SK-N-SH (cell line): ENCODE measurements at regions not wholly inside any gene's neighbourhood (a gene's known extent, or its start where the extent isn't known, plus 50 kb on each side); places are given as distances from the start of the nearest gene placed in this dataset.

ENCODE experiments used
- CTCF ChIA-PET: fragments of 300-600, 350-600 bp; formaldehyde crosslinking; extraction: SDS; loops from one replicate; lab custom pipeline; 2021; lab: Yijun Ruan, JAX
- POLR2A ChIA-PET: fragments of 350-600 bp; sonication (Branson Sonifier 250); formaldehyde crosslinking; extraction: SDS; loops from one replicate; lab custom pipeline; 2020; ENCODE audit warnings: antibody characterized with exemption, inconsistent platforms; lab: Yijun Ruan, JAX
- DNase-seq: peaks from one replicate; pipeline ENCODE4 v3.0.0; 2012
- H2AFZ ChIP-seq: fragments of 200-600 bp; sonication (generic); 2 replicates; pipeline ENCODE4 v1.8.1; 2016; ENCODE audit warnings: antibody characterized with exemption, mild to moderate bottlenecking, low read depth
- H3F3A ChIP-seq: fragments of 200-600 bp; sonication (generic); replicated peaks from 2 replicates; pipeline ENCODE3; 2016; ENCODE audit warnings: antibody characterized with exemption, mild to moderate bottlenecking; ENCODE audit not compliant: insufficient read depth
- H3K27ac ChIP-seq, 2 experiments: fragments of 200-500 bp in 1 of 2; fragments of 200-600 bp in 1 of 2; sonication (Bioruptor generic) in 1 of 2; sonication (generic), shearing (Covaris generic) in 1 of 2; 2 replicates each; pipeline versions ENCODE4 v1.5.1 to v1.6.1; 2014 to 2016; ENCODE audit warnings: low read depth in 2 of 2, inconsistent platforms in 1 of 2, low read length in 1 of 2, mild to moderate bottlenecking in 1 of 2, mixed read lengths in 1 of 2
- H3K27me3 ChIP-seq: fragments of 200-600 bp; sonication (generic), shearing (Covaris generic); 2 replicates; pipeline ENCODE4 v1.6.1; 2016; ENCODE audit warnings: mixed run types; ENCODE audit not compliant: insufficient read depth
- H3K36me3 ChIP-seq, 2 experiments: fragments of 200-500 bp in 1 of 2; fragments of 200-600 bp in 1 of 2; sonication (Bioruptor generic) in 1 of 2; sonication (generic) in 1 of 2; replicated peaks in 1 of 2; 2 replicates each; pipeline versions ENCODE3 to v1.5.1; 2014 to 2016; ENCODE audit warnings: low read length in 1 of 2, mild to moderate bottlenecking in 1 of 2; ENCODE audit not compliant: insufficient read depth in 2 of 2, control insufficient read depth in 1 of 2
- H3K4me1 ChIP-seq, 2 experiments: fragments of 200-500 bp in 1 of 2; fragments of 200-600 bp in 1 of 2; sonication (Bioruptor generic) in 1 of 2; sonication (generic), shearing (Covaris generic) in 1 of 2; 2 replicates each; pipeline versions ENCODE4 v1.5.1 to v1.6.1; 2014 to 2016; ENCODE audit warnings: low read depth in 1 of 2, low read length in 1 of 2, mixed run types in 1 of 2; ENCODE audit not compliant: insufficient read depth in 2 of 2, control insufficient read depth in 1 of 2
- H3K4me2 ChIP-seq: fragments of 200-600 bp; sonication (generic), shearing (Covaris generic); 2 replicates; pipeline ENCODE4 v1.6.1; 2017; ENCODE audit warnings: mixed run types
- H3K4me3 ChIP-seq, 2 experiments: fragments of 200-500 bp in 1 of 2; fragments of 200-600 bp in 1 of 2; sonication (Bioruptor generic) in 1 of 2; sonication (generic), shearing (Covaris generic) in 1 of 2; 2 replicates each; pipeline versions ENCODE4 v1.5.1 to v1.8.1; 2014 to 2016; ENCODE audit warnings: low read depth in 2 of 2, inconsistent platforms in 1 of 2, low read length in 1 of 2, mild to moderate bottlenecking in 1 of 2, mixed read lengths in 1 of 2, moderate library complexity in 1 of 2
- H3K79me2 ChIP-seq: fragments of 200-600 bp; sonication (generic); 2 replicates; pipeline ENCODE4 v1.8.1; 2017; ENCODE audit warnings: mild to moderate bottlenecking; ENCODE audit not compliant: insufficient read depth
- H3K9ac ChIP-seq: fragments of 200-600 bp; sonication (generic); 2 replicates; pipeline ENCODE4 v1.6.1; 2017; ENCODE audit warnings: mixed run types
- H3K9me2 ChIP-seq: fragments of 200-600 bp; sonication (generic); 2 replicates; pipeline ENCODE4 v1.6.1; 2017; ENCODE audit warnings: mixed run types
- H3K9me3 ChIP-seq: fragments of 200-600 bp; sonication (generic); 2 replicates; pipeline ENCODE4 v1.6.1; 2017; ENCODE audit warnings: mixed run types, mild to moderate bottlenecking, moderate library complexity
- H4K20me1 ChIP-seq: fragments of 200-600 bp; sonication (generic); 2 replicates; pipeline ENCODE4 v1.6.1; 2017; ENCODE audit warnings: mild to moderate bottlenecking, mixed run types; ENCODE audit not compliant: insufficient read depth
- ELF1 ChIP-seq: IDR thresholded peaks from 2 replicates; pipeline ENCODE4 v1.4.0; 2012
- EP300 ChIP-seq, 2 experiments: IDR thresholded peaks; 2 replicates each; pipeline versions ENCODE4 v1.4.0 to v1.6.1; 2012; ENCODE audit warnings: borderline replicate concordance in 1 of 2, low read depth in 1 of 2, low read length in 1 of 2
- FOXJ3 ChIP-seq: sonication (generic); formaldehyde crosslinking; IDR thresholded peaks from 2 replicates; pipeline ENCODE4 v1.5.1; 2020; ENCODE audit warnings: mild to moderate bottlenecking, missing genetic modification reagents
- FOXM1 ChIP-seq: IDR thresholded peaks from 2 replicates; pipeline ENCODE4 v1.4.0; 2012; ENCODE audit warnings: low read depth, mild to moderate bottlenecking
- GABPA ChIP-seq: IDR thresholded peaks from 2 replicates; pipeline ENCODE4 v1.4.0; 2012; ENCODE audit warnings: low read depth, mild to moderate bottlenecking
- GATA2 ChIP-seq: sonication (generic); formaldehyde crosslinking; IDR thresholded peaks from 2 replicates; pipeline ENCODE4 v1.5.0; 2020; ENCODE audit warnings: mild to moderate bottlenecking, missing genetic modification reagents
- IRF3 ChIP-seq: fragments of 150-350 bp; IDR thresholded peaks from 2 replicates; pipeline ENCODE4 v1.6.1; 2016; ENCODE audit warnings: mild to moderate bottlenecking, low read depth, low read length
- MEF2A ChIP-seq: IDR thresholded peaks from 2 replicates; pipeline ENCODE4 v1.4.0; 2012; ENCODE audit warnings: low read depth, borderline replicate concordance
- NFIC ChIP-seq: IDR thresholded peaks from 2 replicates; pipeline ENCODE4 v1.4.0; 2012; ENCODE audit warnings: borderline replicate concordance
- PBX3 ChIP-seq: IDR thresholded peaks from 2 replicates; pipeline ENCODE4; 2012
- POLR2AphosphoS5 ChIP-seq: IDR thresholded peaks from 2 replicates; pipeline ENCODE4 v1.6.1; 2012; ENCODE audit warnings: low read depth, low read length
- RCOR1 ChIP-seq: fragments of 150-350 bp; IDR thresholded peaks from 2 replicates; pipeline ENCODE4 v1.6.1; 2017; ENCODE audit warnings: antibody characterized with exemption, low read length
- TAF1 ChIP-seq: IDR thresholded peaks from 2 replicates; pipeline ENCODE4 v1.6.1; 2012; ENCODE audit warnings: low read depth, mild to moderate bottlenecking, low read length, moderate library complexity, borderline replicate concordance
- TEAD4 ChIP-seq: IDR thresholded peaks from 2 replicates; pipeline ENCODE4 v1.4.0; 2012; ENCODE audit warnings: mild to moderate bottlenecking, borderline replicate concordance; ENCODE audit not compliant: insufficient read depth
- USF1 ChIP-seq: IDR thresholded peaks from 2 replicates; pipeline ENCODE4 v1.4.0; 2012; ENCODE audit warnings: low read depth, borderline replicate concordance
- ZBTB33 ChIP-seq: IDR thresholded peaks from 2 replicates; pipeline ENCODE4 v1.4.0; 2012; ENCODE audit warnings: low read depth, borderline replicate concordance
- WGBS: methylation state at CpG from one replicate; pipeline ENCODE4 v1.1.6; 2017; ENCODE audit warnings: low lambda C conversion rate; 5-methylcytosine and 5-hydroxymethylcytosine counted together
- TF ChIP-seq, protein P1 (sequence below): IDR thresholded peaks from 2 replicates; pipeline ENCODE4 v1.4.0; 2012; ENCODE audit warnings: low read depth

GRCh38 chr3:151593928-151594327 lies 133.1 kb upstream of the IGSF10 start:
- Histone ChIP-seq H3K4me3 (no peak overlapping the region), H3K36me3 (peaks cover 0 to 3% of the 10 kb centered on the region in 2 experiments), H2AFZ (no peak overlapping the region), H3K27me3 (no peaks in the 10 kb centered on the region), H3K9ac (no peak overlapping the region), H3K27ac (no peak overlapping the region), H4K20me1 (no peaks in the 10 kb centered on the region), H3K9me3 (no peaks in the 10 kb centered on the region), H3F3A (no peaks in the 10 kb centered on the region), H3K79me2 (no peaks in the 10 kb centered on the region), H3K9me2 (no peaks in the 10 kb centered on the region; the same call in 1 of the 2 replicates), H3K4me2 (no peak overlapping the region), H3K4me1 (no peaks in the 10 kb centered on the region)
- no peak for DNase-seq
- POLR2A ChIA-PET: no interaction called here
- CTCF ChIA-PET: no interaction called here
- TF ChIP-seq POLR2AphosphoS5: no peak
- TF ChIP-seq ZBTB33: no peak
- TF ChIP-seq NFIC: no peak
- TF ChIP-seq PBX3: no peak
- no peak for TF ChIP-seq GABPA
- TF ChIP-seq IRF3: no peak
- TF ChIP-seq FOXJ3 (CRISPR knock-in tag): no peak
- TF ChIP-seq MEF2A: no peak
- TF ChIP-seq, protein P1, sequence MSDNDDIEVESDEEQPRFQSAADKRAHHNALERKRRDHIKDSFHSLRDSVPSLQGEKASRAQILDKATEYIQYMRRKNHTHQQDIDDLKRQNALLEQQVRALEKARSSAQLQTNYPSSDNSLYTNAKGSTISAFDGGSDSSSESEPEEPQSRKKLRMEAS: no peak
- no peak for TF ChIP-seq TAF1
- no peak for TF ChIP-seq ELF1
- TF ChIP-seq EP300 (IDR thresholded peaks at IDR 0.05; ENCODE audit: borderline replicate concordance in 1 of 2, low read depth in 1 of 2, low read length in 1 of 2): no peak
- no peak for TF ChIP-seq TEAD4
- TF ChIP-seq USF1: no peak
- no peak for TF ChIP-seq FOXM1
- TF ChIP-seq RCOR1: no peak
- no peak for TF ChIP-seq GATA2 (CRISPR knock-in tag)
- WGBS: 52% methylated on average over 1 of the region's 1 CpG
